ENCODE measurements at regions not wholly inside any gene's neighbourhood (a gene's known extent, or its start where the extent isn't known, plus 50 kb on each side); places are given as distances from the start of the nearest gene placed in this dataset.

DNA sequence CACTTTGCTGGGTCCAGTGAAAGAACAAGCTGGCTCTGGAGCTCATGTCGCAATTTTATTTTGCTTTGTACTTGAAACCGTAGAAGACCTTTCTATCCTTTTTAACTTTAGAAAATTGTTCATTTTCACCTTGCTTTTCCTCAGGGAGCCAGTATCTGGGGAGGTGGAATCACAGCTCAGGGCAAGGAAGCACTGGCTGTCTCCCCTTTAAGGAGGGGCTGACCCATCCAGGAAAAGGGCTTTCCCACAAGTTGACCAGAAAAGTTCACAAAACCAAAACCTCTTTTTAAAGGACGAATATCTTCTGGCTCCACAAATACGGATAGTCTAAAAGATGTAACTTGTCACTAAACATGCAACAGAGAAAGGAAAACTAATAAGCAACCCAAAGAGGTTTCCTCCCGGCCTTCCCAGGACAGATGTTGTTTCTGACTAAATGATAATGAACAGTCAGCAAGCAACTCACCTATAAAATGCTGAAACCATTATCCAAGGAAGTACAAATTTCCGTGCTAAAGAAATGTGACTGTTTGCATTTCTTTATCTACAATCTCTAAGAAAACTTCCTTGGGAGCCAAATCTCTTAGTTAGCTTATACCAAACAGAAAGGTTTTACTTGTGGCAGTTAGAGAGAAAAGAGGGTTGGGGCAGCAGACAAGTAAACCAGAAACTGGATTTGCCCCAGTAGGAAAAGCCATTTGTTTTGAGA lies 278.2 kb downstream of the PLK2 start:
- TF ChIP-seq CTCF (IDR thresholded peaks at IDR 0.05; ENCODE audit: low read depth, low read length, poor library complexity, severe bottlenecking) = no peak
- no peak for TF ChIP-seq EZH2phosphoT487 (IDR thresholded peaks at IDR 0.05; ENCODE audit: borderline replicate concordance, low read length)

Measured in DOHH2 (cell line).